Prostate gland (tissue), 2 donors: ENCODE measurements at regions not wholly inside any gene's neighbourhood (a gene's known extent, or its start where the extent isn't known, plus 50 kb on each side); places are given as distances from the start of the nearest gene placed in this dataset.

Source experiments
- DNase-seq: peaks from one replicate; pipeline ENCODE4 v3.0.0-alpha.2; 2019; ENCODE audit warnings: low spot score
- H3K27ac ChIP-seq, 2 donors: fragments of 200-600 bp; sonication (generic); 2 replicates each; pipeline ENCODE4 v1.5.1; 2017 to 2019
- H3K27me3 ChIP-seq: fragments of 200-600 bp; sonication (generic); replicated peaks from 2 replicates; pipeline ENCODE4 v1.5.1; 2019; ENCODE audit not compliant: insufficient read depth
- H3K36me3 ChIP-seq, 2 donors: fragments of 200-600 bp; sonication (generic); 1 replicate in 1 of 2; 2 replicates in 1 of 2; pipeline versions ENCODE4 v1.5.1 to v1.8.1; 2017 to 2019
- H3K4me1 ChIP-seq: fragments of 200-600 bp; sonication (generic); replicated peaks from 2 replicates; pipeline ENCODE4 v1.5.1; 2019
- H3K4me3 ChIP-seq, 2 donors: fragments of 200-600 bp; sonication (generic); 2 replicates each; pipeline ENCODE4 v1.5.1; 2017 to 2019
- H3K9me3 ChIP-seq: fragments of 200-600 bp; sonication (generic); 2 replicates; pipeline ENCODE4 v1.5.1; 2017
- CTCF ChIP-seq, 4 experiments: fragments of 200-600 bp in 2 of 4; fragments of 450-650 bp in 2 of 4; sonication (generic) in 2 of 4; IDR thresholded peaks; 1 replicate in 3 of 4; 2 replicates in 1 of 4; pipeline ENCODE4 v1.5.1; 2016 to 2019; ENCODE audit warnings: antibody characterized with exemption in 4 of 4, mild to moderate bottlenecking in 2 of 4, moderate library complexity in 2 of 4
- POLR2A ChIP-seq: fragments of 450-650 bp; IDR thresholded peaks from one replicate; pipeline ENCODE4 v1.6.1; 2016; ENCODE audit warnings: antibody characterized with exemption, mild to moderate bottlenecking
- POLR2AphosphoS5 ChIP-seq: sonication (generic); formaldehyde crosslinking; IDR thresholded peaks from one replicate; pipeline ENCODE4 v1.6.1; 2017; ENCODE audit warnings: antibody characterized with exemption
- WGBS: methylation state at CpG from one replicate; pipeline ENCODE4 v1.1.5; 2018; 5-methylcytosine and 5-hydroxymethylcytosine counted together
- intact Hi-C: fragments of 100-400 bp; cut with DNase I; formaldehyde crosslinking; loops from one replicate; pipeline ENCODE4 v1.14.2; 2022

- H3K27me3 ChIP-seq = no peaks in the 10 kb centered on the region
- no peaks in the 10 kb centered on the region for H3K4me1 ChIP-seq
- TF ChIP-seq POLR2AphosphoS5 (no peak), CTCF (IDR thresholded peaks at IDR 0.05) (no peak), POLR2A (no peak)
- 74% methylated on average over 6 of the region's 6 CpGs for WGBS
- no peaks in the 10 kb centered on the region for H3K36me3 ChIP-seq
- H3K4me3 ChIP-seq = no peak overlapping the region
- intact Hi-C loops = no loop called here
- H3K27ac ChIP-seq = no peak overlapping the region
- DNase-seq = no peak
- no peaks in the 10 kb centered on the region for H3K9me3 ChIP-seq
Observed at GRCh38 chr10:93175490-93175889, 101.8 kb downstream of the CYP26A1 start.

GRCh38 chr10:93177511-93177910 is 103.8 kb downstream of the CYP26A1 start:
- no peak for DNase-seq
- no peaks in the 10 kb centered on the region for H3K4me1 ChIP-seq

GRCh38 chr10:93178226-93178625 is 104.5 kb downstream of the CYP26A1 start:
- no peak overlapping the region for H3K4me3 ChIP-seq
- no peaks in the 10 kb centered on the region for H3K4me1 ChIP-seq
- DNase-seq = no peak
- TF ChIP-seq POLR2AphosphoS5 (no peak), CTCF (IDR thresholded peaks at IDR 0.05) (no peak), POLR2A (no peak)
- no peaks in the 10 kb centered on the region for H3K9me3 ChIP-seq
- intact Hi-C loops = no loop called here
- no peaks in the 10 kb centered on the region for H3K27me3 ChIP-seq
- H3K36me3 ChIP-seq = no peaks in the 10 kb centered on the region
- no peak overlapping the region for H3K27ac ChIP-seq

More at GRCh38 chr10:93177511-93177910, 103.8 kb downstream of the CYP26A1 start:
- Histone ChIP-seq H3K27ac (no peak overlapping the region), H3K27me3 (no peaks in the 10 kb centered on the region), H3K36me3 (no peaks in the 10 kb centered on the region), H3K4me3 (no peak overlapping the region), H3K9me3 (no peaks in the 10 kb centered on the region)
- intact Hi-C loops = no loop called here
- no peak for TF ChIP-seq POLR2AphosphoS5
- TF ChIP-seq POLR2A = no peak
- no peak for TF ChIP-seq CTCF (IDR thresholded peaks at IDR 0.05)

- intact Hi-C loops = no loop called here
- WGBS = 53% methylated on average over 14 of the region's 14 CpGs
- Histone ChIP-seq H3K9me3 (no peaks in the 10 kb centered on the region), H3K4me1 (no peaks in the 10 kb centered on the region), H3K27me3 (no peaks in the 10 kb centered on the region), H3K27ac (no peak overlapping the region), H3K36me3 (no peaks in the 10 kb centered on the region), H3K4me3 (no peak overlapping the region)
- DNase-seq = no peak
- TF ChIP-seq CTCF (IDR thresholded peaks at IDR 0.05) = no peak
- TF ChIP-seq POLR2AphosphoS5 = no peak
- TF ChIP-seq POLR2A = no peak
Observed at GRCh38 chr10:93180482-93180931, 106.8 kb downstream of the CYP26A1 start.

GRCh38 chr10:93181271-93182048 is 107.8 kb downstream of the CYP26A1 start:
- TF ChIP-seq POLR2AphosphoS5 (no peak), POLR2A (no peak), CTCF (IDR thresholded peaks at IDR 0.05) (no peak)
- Histone ChIP-seq H3K27ac (no peak overlapping the region), H3K36me3 (no peaks in the 10 kb centered on the region), H3K27me3 (no peaks in the 10 kb centered on the region), H3K4me1 (no peaks in the 10 kb centered on the region), H3K4me3 (no peak overlapping the region), H3K9me3 (no peaks in the 10 kb centered on the region)
- intact Hi-C loops = no loop called here
- whole genome bisulfite sequencing = 82% methylated on average over 8 of the region's 8 CpGs
- no peak for DNase-seq
